GM18868 (cell line): ENCODE measurements at regions not wholly inside any gene's neighbourhood (a gene's known extent, or its start where the extent isn't known, plus 50 kb on each side); places are given as distances from the start of the nearest gene placed in this dataset.
"Not testable (repeated sequence)": the region's sequence is repeated elsewhere in the genome, so short reads cannot be mapped to it uniquely, and the experiment has no call there.

ENCODE experiments used
- ATAC-seq: cut with Tn5 transposase; IDR thresholded peaks from one replicate; pipeline ENCODE4 v1.9.1; 2021; ENCODE audit warnings: mild to moderate bottlenecking, moderate library complexity; ENCODE audit not compliant: unreplicated experiment

DNA sequence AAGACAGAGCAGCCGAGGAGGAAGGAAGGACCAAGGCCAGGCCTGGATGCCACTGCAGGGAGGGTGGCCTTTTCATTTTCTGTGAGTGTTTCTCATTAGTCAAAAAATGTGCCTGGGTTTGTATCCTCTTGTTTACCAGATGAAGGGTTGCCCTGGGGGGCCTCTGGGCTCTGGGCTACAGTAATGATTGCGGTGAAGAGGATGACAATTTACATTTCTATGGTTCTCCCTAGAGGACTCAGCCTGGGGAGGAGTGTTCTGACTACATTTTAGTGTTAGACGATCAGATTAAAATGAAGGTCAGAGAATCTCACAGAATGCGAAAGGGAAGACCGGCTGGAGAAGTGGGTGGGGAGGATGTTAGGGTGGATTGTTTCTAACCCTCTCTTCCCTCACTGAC lies 108.0 kb upstream of the KMT2C start:
- no peak for ATAC-seq

DNA sequence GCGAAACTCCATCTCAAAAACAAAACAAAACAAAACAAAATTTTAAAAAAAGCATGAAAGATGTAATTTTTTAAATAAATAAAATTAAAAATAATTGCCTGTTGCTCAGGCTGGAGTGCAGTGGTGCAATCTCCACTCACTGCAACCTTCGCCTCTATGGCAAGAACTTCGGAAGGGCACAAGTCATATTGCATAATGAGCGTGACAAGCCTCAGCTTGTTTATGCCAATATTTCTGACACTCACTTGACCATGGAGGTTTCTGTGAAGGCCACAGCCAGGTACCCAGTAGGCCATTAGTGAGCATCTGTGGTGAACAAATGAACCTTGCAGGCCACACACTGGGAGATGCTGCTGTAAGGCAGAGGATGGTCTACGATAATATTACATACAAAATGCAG lies 106.1 kb upstream of the KMT2C start:
- ATAC-seq: no peak

DNA sequence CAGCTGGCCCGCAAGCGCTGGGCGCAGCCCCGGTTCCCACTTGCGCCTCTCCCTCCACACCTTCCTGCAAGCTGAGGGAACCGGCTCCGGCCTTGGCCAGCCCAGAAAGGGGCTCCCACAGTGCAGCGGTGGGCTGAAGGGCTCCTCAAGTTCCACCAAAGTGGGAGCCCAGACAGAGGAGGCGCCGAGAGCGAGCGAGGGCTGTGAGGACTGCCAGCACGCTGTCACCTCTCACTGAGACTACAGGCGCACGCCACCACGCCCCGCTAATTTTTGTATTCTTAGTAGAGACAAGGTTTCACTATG lies 103.3 kb upstream of the KMT2C start:
- not testable (repeated sequence) for ATAC-seq

DNA sequence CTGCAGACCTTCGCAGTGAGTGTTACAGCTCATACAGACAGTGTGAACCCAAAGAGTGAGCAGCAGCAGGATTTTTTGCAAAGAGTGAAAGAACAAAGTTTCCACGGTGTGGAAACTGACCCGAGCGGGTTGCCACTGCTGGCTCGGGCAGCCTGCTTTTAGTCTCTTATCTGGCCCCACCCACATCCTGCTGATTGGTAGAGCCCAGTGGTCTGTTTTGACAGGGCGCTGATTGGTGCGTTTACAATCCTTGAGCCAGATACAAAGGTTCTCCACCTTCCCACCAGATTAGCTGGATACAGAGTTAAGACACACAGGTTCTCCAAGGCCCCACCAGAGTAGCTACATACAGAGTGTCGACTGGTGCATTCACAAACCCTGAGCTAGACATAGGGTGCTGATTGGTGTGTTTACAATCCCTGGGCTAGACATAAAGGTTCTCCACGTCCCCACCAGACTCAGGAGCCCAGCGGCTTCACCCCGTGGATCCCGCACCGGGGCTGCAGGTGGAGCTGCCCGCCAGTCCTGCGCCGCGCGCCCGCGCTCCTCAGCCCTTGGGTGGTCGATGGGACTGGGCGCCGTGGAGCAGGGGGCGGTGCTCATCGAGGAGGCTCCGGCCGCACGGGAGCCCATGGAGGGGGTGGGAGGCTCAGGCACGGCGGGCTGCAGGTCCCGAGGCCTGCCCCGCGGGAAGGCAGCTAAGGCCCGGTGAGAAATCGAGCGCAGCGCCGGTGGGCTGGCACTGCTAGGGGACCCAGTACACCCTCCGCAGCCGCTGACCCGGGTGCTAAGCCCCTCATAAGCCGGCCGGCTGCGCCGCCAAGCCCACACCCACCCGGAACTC lies 102.8 kb upstream of the KMT2C start:
- ATAC-seq: not testable (repeated sequence)

DNA sequence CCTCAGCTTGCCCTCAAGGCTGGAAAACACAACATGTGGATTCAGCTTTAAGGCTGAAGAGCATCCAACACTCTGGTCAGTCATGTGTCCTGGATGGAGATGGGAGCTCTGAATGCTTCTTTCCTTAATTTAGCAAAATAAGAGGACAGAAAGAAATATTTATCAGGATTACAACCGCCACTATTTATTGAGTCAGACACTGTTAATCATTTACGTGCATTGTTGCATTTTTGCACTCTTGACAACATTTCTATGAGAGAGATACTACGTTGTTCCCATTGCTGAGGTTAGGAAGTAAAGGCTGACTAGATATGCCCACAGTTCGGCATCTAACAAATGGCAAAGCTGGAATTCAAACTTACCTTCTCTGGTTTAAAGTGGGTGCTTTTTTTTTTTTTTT lies 101.8 kb upstream of the KMT2C start:
- no peak for ATAC-seq

DNA sequence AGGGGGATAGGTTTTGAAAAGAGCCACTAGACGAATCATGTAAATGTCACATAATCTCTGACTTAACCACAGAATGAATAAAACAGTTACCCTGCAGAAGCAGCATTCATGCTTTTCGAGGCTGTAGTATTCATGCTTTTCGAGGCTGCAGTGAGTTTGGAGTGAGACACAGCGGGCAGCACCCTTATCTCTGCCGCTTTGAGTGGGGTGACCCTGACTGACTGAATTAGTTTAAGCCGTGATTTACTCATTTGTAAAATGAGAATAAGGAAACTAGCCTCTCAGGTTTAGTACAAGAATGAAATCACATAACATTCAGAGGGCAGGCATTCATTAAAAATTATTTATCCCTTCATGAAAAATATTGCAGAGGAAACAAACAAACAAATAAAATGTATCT lies 92.8 kb upstream of the KMT2C start:
- ATAC-seq: no peak

DNA sequence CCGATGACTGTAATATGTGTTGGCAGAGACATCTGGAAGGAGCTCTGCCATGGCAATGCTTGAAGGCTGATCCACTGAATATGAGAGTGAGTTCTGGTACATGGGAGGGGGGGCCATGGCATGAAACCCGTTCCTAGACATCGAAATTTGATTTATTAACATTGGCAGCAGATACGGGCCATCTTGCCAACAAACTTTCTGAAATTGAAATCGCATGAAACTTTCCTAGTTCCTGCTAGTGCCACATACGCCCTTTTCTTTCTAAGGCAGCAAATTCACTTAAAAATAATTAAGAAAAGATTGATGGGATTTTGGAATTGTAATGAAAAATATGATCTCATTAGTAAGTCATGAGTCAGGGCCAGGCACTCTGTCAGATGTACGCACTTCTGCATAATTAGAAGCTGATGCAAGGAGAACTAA lies 91.8 kb upstream of the KMT2C start:
- no peak for ATAC-seq

DNA sequence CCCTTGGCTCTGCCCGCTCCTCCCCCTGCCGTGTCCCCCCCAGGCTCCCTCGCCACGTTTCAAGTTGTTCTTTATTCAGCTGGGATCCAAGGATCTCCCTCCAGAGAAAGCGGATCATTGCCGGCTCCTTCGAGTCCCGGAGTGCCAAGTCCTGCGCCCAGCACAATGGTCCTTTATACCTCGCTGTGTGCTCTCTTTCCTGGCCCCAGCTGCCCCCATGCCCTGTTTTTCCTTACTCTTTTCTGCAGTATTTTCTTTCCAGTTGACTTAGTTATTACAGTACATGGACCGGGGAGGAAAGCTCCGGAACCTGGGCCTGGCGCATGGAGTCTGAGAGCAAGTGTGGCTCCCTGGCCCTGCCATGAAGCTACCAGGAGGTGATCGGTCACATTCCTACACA lies 88.1 kb upstream of the KMT2C start:
- ATAC-seq: no peak

DNA sequence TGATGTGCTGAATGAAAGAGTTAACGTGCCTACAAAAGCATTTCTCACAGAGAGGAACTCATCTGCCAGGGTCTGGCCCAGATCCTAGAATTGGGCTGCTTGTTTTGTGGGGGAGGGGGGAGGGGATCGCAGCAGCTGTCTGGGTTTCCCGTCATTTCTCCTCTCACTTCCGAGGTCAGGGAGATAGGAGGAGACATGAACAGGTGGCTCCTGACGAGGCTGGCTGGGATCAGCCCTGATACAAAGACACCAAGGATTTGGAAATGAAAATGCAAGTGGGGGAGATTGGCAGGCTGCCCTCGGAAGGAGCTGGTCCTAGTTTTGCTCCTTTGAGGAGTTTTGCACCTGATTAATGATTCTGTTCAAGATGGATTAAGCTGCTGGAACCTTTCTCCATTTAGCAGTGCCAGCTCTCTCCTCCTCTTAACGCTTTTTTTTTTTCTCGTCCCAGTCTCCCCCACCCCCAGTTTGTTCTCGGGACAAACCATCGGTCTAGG lies 86.8 kb upstream of the KMT2C start:
- ATAC-seq: no peak

DNA sequence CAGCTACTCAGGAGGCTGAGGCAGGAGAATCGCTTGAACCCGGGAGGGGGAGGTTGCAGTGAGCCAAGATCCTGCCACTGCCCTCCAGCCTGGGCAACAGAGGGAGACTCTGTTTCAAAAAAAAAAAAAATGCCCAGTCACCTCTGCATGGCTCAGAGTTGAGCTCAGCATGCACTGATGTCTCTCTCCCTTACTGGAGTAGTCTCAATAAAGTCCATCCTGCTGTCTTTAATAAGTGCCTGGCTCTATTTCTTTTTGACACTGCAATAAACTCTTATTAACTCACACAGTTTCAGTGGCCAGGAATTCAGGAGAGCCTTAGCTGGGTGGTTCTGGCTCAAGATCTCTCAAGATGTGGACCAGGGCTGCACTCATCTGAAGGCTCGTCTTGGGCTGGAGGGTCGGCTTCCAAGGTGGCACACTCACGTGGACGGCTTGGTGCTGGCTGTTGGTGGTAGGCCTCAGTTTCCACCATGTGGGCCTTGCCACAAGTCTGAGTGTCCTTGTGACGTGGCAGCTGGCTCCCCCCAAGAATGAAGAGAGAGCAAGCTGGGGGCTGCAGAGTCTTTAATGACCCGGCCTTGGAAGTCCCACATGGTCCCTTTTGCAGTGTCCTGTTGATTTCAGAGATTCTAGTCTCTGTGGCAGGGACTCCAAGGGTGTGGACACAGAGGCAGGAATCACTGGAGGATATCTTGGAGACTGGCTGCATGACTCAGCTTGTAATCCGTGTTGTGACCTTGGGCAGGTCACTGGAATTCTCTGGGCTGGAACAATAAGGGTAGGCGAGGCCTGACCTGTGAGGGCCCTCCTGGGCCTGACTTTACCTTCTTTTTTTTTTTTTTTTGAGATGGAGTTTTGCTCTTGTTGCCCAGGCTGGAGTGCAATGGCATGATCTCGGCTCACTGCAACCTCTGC lies 85.9 kb upstream of the KMT2C start:
- ATAC-seq: no peak

DNA sequence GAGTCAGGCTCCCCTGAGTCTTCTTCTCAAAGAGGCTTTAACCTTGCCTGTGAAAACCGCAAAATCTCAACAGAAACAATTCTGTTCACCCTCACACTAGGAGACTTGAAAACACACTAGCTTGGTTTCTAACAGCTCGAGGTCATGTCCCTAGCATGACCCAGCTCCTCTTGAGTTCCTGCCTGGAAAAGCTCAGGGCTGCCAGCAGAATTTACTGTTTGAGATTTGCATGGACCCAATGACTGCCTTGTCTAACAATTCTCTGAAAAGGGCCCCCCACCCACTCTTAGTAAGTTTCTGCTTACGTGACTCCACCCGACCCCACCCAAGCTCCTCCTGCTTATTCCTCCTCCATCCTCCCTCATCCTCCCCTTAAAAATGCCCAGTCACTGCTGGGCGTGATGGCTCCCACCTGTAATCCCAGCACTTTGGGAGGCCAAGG lies 85.1 kb upstream of the KMT2C start:
- no peak for ATAC-seq

DNA sequence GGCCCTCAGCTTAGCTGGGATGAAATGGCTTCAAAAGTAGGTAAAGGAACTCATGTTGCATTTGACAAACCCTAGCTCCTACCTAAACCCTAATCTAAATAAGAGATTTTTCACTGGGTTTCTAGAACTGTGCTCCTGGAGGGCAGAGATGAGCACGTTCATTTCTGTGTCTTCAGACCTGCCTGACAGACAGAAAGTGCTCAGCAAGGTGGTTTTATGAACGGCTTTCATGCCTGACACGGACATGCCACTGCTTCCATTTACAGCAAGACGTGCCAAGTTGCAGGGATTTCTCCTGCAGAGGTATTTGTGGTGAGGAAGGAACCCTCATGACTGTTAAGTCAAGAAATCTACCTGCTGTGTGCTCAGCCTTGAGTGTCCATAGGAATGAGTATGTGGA lies 83.5 kb upstream of the KMT2C start:
- ATAC-seq: no peak

DNA sequence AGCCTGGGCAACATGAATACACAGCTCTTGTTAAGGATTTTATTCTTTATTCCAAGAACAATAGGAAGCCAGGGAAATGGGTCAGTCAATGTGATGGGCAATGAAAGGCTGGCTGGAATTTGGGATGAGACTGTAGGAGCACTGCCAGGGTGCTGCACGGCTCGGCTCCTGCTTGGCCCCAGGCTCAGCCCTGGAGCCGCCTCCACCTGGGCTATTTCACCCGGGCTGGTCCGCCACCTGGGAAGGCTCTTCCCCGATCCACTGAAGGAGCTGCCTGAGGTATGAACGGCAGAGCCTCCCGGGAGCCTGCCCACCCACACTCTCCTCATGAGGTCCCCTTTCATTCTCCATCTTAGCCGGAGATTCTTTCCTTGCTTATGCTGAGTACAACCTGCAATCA lies 80.4 kb upstream of the KMT2C start:
- no peak for ATAC-seq

DNA sequence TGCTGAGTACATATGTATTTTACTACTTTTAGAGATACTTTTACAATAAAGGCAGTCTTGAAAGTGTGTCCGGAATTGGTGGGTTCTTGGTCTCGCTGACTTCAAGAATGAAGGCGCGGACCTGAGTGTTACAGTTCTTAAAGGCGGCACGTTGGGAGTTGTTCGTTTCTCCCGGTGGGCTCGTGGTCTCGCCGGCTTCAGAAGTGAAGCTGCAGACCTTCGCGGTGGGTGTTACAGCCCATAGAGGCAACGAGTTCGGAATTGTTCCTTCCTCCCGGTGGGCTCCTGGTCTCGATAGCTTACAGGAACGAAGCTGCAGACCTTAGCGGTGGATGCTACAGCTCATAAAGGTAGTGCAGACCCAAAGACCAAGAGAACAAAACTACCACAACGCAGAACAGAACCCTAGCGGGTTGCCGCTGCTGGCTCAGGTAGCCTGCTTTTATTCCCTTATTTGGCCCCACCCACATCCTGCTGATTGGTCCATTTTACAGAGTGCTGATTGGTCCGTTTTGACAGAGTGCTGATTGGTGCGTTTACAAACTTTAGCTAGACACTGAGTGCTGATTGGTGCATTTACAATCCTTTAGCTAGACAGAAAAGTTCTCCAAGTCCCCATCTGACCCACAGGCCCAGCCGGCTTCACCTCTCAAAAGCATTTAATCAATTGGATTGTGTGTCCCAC lies 79.6 kb upstream of the KMT2C start:
- ATAC-seq: not testable (repeated sequence)

DNA sequence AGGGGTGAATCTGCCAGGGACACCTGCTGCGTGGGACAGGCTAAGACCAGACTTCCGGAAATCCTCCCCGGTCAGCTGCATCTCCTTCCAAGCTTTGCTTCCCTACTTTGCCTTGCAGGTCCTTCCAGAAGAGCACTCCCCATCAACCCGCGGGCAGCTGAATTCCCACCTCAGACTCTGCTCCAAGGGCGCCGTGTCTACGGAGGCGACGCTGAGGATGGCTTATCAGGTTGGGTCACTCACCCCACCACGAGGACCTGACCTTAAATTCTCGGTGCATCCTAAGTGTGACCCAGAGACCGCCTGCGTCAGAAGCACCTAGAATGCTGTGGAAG lies 78.9 kb upstream of the KMT2C start:
- no peak for ATAC-seq

DNA sequence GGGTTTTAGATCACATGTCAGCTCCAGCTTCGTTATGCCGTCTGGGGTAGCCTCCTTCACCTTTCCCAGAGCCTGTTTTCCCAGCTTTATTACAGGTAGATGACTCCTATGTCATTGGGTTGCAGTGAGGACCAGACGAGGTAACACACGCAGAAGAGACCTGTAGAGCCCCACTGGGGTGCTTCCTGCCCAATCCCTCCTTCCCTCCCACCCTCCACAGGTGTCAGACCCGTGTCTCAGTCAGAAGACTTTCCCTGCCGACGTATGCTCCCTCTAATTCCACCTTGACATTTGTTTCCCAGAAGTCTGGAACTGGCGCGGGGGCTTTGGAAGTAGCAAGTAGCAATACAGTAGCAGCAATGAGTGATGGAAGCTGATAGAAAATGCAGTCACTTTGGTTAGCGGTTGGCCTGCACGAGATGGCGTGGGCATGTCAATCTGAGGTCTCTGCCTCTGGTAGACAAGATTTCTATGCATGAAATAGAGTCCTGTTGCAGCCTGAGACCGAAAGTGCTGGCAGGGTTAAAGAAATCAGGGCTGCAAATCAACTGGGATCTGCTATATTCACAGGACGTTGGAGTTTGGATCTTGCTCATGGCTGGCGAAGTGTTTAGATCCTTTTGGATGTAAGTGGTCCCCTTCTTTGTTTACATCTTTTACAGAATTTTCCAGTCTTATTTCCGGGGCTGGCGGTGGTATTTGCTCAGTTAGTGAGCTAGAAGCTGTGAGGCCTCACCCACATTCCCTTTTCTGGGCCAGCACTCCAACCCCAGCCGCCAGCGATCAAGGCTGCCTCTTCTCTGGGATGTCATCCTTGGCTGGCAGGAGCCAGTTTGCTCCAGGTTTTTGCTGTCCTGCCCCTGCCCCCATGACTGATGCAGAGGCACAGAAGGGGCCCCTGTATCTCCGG lies 78.3 kb upstream of the KMT2C start:
- ATAC-seq: no peak

DNA sequence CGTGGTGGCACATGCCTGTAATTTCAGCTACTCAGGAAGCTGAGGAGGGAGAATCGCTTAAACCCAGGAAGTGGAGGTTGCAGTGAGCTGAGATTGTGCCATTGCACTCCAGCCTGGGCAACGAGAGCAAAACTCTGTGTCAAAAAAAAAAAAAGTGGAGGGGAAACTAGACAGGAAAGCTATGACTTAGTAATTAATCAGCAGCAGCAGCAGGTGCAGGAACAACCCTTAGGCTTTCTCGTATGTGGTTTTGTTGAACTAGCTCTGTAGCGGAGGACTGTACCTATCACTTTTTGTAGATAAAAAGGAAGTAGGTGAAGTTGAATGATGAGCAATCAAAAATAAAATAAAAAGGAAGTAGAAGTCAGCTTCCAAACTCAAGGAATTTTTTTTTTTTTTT lies 76.9 kb upstream of the KMT2C start:
- no peak for ATAC-seq

DNA sequence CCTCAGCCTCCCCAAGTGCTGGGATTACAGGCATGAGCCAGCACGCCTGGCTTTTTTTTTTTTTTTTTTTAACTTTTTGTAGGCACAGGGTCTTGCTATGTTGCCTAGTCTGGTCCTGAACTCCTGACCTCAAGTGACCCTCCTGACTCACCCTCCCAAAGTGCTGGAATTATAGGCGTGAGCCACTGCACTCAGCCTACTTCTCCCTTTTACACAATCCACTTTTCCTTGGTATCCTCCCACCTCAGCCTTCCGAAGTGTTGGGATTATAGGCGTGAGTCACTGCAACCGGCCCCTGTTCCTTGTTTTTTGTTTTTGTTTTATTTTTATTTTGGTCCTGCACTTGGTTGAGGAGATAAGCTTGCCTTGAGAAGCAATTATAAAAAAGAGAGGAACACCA lies 75.9 kb upstream of the KMT2C start:
- ATAC-seq: no peak

DNA sequence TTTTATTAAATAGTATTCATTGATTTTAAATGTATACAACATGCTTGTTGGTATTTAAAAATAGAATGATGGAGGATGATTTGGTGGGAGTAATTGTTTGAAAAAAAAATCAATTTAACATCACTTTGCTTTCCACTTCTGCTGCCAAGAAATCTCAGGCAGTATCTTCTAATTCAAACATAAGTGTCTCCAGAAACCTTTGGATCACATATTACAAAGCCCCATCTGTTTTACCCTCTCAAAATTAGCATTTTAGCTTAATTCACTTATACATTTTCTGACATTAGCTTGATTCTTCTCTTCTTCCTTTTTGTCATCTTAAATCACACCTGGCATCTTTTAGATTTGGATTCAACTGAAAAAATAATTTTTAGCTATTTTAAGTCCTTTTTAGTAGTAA lies 72.9 kb upstream of the KMT2C start:
- ATAC-seq: no peak

DNA sequence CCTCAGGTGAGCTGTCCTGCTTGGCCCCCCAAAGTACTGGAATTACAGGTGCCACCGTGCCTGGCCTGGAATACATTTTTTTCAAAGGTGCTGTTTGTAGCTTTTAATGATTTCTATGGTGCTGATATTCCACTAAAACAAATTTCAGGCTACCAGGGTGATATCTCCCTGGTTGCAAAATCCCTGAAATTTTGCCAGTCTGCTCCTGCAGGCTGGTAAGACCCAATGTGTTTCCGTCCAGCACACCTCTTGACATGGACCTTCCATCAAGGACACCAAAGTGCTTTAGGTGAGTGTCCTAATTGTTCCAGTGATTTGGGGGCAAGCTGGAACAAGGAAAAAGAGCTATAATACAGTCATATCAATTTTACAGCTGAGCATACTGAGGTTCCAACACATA lies 69.8 kb upstream of the KMT2C start:
- ATAC-seq: no peak

DNA sequence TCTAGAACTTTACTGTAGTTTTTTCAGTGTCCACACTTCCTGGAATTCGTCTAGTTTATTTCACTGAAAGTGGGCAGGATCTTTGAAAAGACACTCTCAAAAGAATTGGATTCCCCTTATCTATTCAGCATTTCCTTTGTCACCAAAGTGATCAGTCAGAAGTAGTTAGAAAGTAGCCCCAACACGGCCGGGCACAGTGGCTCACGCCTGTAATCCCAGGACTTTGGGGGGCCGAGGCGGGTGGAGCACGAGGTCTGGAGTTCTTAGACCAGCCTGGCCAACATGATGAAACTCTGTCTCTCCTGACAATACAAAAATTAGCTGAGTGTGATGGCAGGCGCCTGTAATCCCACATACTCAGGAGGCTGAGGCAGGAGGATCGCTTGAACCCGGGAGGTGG lies 69.0 kb upstream of the KMT2C start:
- no peak for ATAC-seq
